HG02981 (cell line): ENCODE measurements at regions not wholly inside any gene's neighbourhood (a gene's known extent, or its start where the extent isn't known, plus 50 kb on each side); places are given as distances from the start of the nearest gene placed in this dataset.

ENCODE experiments used
- ATAC-seq: cut with Tn5 transposase; IDR thresholded peaks from one replicate; pipeline ENCODE4 v1.9.1; 2021; ENCODE audit warnings: mild to moderate bottlenecking, moderate library complexity; ENCODE audit not compliant: unreplicated experiment

DNA sequence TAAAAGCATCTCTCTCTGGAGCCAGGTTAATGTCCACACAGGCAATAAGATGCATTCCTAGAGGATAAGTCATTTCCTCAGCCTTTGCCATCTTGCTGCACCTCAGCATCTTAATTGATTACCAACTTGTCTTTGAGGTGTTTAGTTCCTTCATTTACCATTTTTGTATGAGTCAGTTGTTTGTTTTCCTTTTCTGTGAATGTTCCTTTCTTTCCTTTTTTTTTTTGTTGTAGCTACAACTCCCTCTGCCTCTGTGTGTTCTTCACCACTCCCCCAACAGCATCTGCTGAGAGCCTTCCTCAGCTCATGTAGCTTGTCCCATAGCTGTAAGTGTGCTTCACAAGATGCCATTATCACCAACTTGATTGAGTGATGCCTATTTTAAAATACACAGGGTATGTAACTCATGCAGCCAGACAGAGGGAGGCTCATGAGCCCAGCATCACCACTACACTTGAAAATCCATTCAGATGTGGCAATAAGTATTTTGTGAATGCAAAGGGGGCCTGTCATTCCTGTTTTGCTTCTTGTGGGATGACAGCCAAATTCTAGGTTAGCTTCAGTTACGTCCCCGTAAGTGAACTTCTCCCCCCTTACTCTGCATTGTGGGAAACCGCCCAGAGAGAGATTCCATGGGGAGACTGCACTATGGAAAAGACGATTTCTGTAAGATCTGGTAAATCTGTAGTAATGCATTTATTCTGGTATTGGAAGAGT lies 315.9 kb upstream of the ZEB2 start:
- no peak for ATAC-seq

GRCh38 chr2:144834998-144835633 lies 315.2 kb upstream of the ZEB2 start:
- no peak for ATAC-seq

- no peak for ATAC-seq
These were observed 314.4 kb upstream of the ZEB2 start for GRCh38 chr2:144834363-144834762.

GRCh38 chr2:144833075-144833637 lies 313.2 kb upstream of the ZEB2 start:
- ATAC-seq: no peak

DNA sequence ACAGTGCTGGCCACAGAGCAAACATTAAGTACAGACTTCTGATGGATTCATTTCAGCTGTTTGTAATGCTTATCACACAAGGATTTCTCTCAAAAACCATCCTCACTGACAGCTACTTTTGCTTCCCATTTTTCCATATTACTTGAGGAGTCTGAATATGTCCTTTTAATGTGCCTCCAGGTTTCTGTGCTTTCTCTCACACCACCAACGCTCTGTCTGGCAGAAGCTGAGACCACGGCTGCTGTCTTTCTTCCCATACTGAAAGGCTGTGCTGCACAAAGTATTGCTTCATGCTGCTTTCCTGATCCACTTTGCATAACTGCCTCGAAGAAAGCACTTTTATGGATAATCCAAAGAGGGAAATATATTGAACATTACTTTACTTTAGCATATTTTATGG lies 312.1 kb upstream of the ZEB2 start:
- no peak for ATAC-seq

DNA sequence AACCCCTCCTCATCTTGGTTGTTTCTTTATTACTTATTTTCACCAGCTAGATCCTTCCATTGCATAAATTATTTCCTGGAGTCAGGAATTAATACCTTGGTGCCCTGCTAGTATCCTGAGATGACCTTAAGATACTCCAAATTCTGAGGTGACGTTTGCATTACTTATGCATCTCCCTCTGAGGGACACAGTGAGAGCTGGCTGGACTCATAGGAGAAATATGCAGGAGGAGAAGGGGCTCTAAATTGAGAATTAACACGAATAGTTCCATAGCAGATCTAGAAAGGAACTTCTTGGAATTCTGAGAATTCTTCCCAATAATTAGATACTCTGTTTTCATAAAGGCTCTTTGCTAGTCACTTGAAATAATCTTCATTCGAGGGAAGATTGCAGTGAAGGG lies 310.6 kb upstream of the ZEB2 start:
- ATAC-seq: no peak

DNA sequence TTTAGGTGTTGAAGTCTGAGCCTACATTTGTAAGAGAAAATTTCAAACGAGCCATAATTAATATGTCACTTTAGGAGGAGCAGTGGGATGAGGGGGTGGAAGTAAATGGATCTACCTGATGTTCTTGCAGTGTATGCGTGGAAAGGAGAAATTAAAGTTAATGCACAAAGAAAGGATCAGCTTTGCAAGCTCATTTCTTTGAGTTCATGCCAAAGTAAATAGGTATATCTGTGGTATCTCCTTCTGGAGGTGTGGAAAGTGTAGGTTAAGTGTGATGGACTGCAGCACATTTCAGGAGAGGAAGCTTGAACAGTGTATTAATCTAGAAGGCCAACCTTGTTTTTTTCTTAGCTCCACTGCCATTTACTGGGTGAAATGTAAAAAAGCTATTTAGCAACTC lies 307.5 kb upstream of the ZEB2 start:
- ATAC-seq: no peak

DNA sequence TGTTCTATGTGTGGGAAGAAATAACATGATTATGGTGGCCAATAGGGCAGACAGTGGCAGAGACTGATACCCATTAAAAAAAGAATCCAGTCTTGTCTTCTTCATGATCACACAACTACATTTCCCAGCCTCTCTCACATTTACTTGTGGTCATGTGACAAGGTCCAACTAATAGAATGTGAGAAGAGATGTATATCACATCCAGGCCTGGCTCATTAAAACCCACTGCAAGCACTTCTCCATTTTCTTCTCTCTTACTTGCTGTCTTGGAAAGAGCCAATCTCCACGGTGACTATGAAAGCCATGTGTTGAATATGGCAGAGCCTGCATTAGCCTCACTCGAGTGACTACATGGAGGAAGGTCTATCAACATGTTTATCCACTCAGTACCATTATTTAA lies 306.2 kb upstream of the ZEB2 start:
- no peak for ATAC-seq

DNA sequence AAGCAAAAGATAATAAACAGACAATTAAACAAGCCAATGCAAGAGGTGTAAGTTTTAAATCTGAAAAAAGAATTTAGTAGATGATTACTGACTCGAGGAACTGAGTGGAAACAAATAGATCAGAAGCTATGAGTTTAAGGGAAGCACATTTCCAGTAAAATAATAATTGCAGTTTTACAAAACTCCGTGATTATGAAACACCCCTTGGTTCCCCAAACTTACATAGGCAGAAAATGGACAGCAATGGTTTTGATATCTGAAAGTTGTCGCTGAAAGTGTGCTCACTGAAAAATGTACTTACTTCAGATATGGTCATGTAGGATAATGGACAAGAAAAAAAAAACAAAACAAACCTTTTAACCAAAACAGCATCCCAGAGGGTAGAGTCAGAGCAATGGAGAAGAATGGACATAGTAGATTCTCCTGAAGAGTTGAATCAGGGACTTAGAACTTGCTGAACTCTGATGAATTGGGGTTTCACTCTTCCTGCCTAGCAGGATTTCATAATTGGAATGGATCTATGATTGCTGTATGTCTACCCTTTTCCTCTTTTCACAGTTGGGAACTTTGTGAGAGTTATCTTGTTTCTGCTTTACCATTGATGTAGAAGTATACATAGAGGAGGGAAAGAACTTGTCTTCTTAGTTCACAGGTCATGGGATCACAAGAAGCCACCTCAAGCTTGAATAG lies 305.6 kb upstream of the ZEB2 start:
- ATAC-seq: no peak

- ATAC-seq: no peak
These were observed 304.6 kb upstream of the ZEB2 start for GRCh38 chr2:144824306-144825080.

- ATAC-seq: no peak
These were observed 303.0 kb upstream of the ZEB2 start for GRCh38 chr2:144822966-144823365.

DNA sequence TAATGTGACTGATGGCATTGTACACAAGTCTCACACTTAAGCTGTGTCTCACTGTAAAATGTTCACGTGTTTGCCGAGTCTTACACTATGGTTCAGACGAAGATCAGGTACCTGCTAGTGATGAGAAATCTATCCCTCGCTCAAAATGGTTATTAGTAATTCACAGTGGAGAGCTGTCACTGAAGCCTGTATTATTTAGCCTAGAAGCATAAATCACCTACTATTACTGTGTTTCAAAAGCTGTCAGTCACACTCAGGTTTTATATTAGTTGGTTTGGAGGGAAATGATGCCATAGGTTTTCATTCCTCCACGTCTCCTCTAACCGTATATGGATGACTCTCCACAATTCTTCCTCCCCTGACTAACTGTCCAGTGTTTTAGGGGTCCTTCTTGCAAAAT lies 292.4 kb upstream of the ZEB2 start:
- no peak for ATAC-seq

DNA sequence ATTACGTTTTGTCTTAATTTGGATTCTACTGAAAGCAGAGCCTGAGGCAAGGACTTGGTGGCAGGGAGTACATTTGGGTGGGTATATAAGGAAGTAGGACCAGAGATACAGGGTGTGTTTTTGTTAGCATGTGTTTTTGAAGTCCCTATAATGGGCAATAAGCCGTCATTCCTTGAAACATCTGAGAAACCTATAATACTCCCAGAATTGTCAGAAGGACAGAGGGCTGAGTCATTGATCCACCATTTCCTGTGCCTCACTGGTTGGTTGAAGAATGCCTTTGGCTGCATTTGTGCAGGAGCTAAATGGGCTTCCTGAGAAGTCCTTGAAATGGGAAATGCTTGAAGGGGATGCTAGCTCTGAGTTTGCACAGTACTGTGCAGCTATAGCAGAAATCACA lies 281.8 kb upstream of the ZEB2 start:
- no peak for ATAC-seq

DNA sequence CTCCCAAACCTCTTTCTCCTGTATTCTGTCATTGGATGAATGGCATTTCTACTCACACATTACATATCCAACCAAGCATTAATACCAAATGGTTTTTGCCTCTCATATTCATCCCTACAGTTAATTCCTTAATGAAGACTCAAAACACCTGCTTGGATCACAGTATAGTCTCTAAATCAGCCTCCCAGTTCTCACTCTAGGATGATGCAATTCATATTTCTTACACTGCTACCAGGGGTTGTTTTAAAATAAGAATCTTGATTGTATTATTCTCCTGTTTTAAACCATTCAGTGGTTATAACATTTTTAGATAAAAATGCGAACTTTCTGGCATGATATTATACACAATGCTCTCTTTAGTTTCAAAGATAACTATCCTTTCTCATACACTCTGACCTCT lies 281.4 kb upstream of the ZEB2 start:
- ATAC-seq: no peak

- no peak for ATAC-seq
These were observed 279.1 kb upstream of the ZEB2 start for GRCh38 chr2:144798989-144799388.

DNA sequence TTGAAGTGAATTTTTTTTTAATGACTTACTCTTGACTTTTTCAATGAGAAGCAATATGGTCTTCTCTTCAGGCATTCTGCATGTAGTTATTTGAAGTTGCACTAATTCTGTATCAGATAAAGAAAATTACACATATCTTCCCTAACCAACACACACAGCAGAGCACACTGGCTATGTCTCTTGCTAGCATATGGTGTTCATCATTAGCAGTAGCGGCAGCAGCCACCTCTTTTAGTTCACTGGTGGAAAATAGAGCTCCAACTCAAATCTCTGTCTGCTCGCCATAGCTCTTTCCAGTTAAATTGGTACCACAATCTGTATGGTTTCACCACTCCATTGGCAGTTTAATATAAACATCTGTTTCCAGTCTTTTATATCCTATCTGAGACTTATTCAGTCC lies 278.1 kb upstream of the ZEB2 start:
- no peak for ATAC-seq

DNA sequence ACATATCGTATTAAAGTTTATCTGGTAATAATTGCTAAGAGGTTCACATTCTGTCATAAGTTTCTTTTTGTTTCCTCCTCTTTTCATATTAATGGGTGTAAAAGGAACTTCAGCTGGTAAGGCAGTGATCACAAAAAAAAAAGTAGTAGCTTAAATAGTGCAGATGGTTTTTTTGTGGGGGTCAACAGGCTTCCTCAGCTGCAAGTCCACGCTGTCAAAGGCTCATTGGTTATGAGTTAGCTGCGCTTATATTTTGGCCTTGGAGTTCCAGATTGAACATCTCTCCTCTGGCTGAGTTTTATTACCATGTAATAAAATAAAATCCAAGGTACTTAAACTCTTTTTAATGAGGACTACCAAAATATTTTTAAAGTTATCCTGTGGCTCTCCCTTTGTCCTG lies 277.0 kb upstream of the ZEB2 start:
- ATAC-seq: no peak

GRCh38 chr2:144796164-144796563 lies 276.2 kb upstream of the ZEB2 start:
- no peak for ATAC-seq

DNA sequence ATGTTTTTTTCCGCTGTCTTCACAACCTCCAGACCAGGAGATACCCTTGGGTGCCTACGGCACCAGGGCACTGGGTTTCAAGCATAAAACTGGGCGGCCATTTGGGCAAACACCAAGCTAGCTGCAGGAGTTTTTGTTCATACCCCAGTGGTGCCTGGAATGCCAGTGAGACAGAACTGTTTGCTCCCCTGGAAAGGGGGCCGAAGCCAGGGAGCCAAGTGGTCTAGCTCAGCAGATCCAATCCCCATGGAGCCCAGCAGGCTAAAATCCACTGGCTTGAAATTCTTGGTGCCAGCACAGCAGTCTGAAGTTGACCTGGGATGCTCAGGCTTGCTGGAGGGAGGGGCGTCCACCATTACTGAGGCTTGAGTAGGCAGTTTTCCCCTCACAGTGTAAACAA lies 265.3 kb upstream of the ZEB2 start:
- no peak for ATAC-seq

DNA sequence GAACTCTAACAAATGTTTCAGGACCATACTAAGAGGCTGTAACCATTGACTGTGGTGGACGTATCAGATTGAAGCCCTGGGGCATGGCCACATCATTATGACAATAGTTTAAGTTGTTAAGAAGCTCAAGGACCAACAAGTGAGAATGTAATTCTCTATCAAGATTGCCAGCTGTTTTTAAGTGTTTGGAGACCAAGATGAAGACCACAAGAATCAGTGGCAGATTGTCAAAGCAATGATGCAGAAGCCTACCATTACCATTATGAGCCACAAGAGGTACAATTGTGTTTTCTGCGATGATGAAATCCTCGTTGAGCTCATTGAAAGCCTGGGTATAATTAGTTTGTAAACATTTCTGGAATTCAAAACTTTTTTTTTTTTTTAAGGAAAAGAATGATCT lies 261.1 kb upstream of the ZEB2 start:
- ATAC-seq: no peak

- ATAC-seq: no peak
These were observed 256.8 kb upstream of the ZEB2 start for GRCh38 chr2:144776766-144777165.
